HG03469 (cell line): ENCODE measurements at regions not wholly inside any gene's neighbourhood (a gene's known extent, or its start where the extent isn't known, plus 50 kb on each side); places are given as distances from the start of the nearest gene placed in this dataset.
"Not testable (repeated sequence)": the region's sequence is repeated elsewhere in the genome, so short reads cannot be mapped to it uniquely, and the experiment has no call there.

Experiments
- ATAC-seq: cut with Tn5 transposase; IDR thresholded peaks from one replicate; pipeline ENCODE4 v1.9.1; 2021; ENCODE audit warnings: mild to moderate bottlenecking, moderate library complexity, moderate number of reproducible peaks; ENCODE audit not compliant: unreplicated experiment

GRCh38 chr21:23579573-23579972, 2027.7 kb downstream of the MRPL39 start:
- ATAC-seq: no peak

DNA sequence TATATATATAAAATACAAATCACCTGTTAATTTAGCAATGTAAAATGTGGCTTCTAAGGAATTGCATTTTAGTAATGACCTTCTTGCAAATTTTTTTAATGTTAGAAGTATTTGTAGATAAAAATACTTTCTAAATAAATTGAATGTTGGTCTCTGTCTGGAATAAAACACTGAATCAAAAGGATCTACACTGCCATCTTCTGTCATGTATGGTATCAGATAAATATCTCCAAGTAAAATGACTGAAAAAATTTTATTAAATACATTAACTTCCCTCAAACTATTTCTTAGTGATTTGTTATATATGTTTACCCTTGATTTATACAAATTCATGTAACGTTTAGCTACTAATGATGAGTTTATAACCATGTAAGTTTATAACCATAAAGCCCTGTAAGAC, 2029.3 kb downstream of the MRPL39 start:
- ATAC-seq: no peak

- no peak for ATAC-seq
Measured at GRCh38 chr21:23574932-23575331, 2032.3 kb downstream of the MRPL39 start.

GRCh38 chr21:23548924-23549323, 2058.4 kb downstream of the MRPL39 start:
- not testable (repeated sequence) for ATAC-seq

- ATAC-seq: no peak
Measured at GRCh38 chr21:23543333-23543732, 2063.9 kb downstream of the MRPL39 start.

DNA sequence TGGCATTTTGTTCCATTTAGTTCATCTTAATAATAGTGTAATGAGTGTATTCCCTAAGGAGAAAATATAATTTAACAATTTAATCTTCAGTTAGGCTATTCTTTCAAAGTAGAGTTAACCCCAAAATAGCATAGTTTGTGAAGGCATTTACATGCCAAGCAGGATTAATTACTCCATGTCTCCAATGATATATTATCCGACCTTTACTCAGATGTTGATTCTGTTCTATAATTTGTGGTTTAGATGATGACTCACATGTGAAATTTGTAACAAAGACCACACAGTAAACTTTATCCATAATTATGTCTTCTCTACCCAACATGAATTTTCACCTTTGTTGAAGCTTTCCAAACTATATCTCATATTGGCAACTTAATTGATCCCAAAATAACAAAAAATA, 2065.2 kb downstream of the MRPL39 start:
- no peak for ATAC-seq

DNA sequence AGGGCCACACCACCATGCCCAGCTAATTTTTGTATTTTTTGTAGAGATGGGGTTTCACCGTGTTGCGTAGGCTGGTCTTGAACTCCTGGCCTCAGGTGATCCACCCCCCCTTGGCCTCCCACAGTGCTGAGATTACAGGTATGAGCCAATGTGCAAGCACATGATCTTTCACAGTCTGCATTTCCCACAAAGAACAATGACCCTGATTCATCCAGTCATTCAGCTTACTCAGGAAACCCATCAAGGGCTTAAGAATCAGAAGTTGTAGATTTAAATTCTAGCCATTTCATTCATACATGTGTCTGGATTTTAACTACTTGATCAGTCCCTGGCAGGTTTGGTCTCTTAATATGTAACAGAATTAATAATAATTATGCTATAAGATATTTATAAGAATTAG, 2065.7 kb downstream of the MRPL39 start:
- no peak for ATAC-seq

- no peak for ATAC-seq
Measured at GRCh38 chr21:23534850-23535249, 2072.4 kb downstream of the MRPL39 start.

DNA sequence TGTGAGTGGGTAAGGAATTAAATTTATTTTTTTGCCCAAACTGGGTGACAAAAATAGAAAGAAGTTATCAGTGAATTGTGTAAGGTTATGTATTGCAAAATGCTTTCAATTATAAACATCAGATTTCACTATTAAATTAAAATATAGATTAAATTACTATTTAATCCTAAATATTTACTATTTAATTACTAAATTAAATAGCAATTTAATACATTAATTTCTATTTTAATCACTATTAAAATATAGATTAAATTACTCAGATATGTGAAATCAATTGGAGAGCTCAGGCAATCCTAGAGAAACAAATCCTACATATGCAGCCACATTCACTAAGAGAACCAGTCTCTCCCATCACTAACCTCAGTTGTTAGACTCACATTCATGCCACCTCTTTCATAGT, 2075.8 kb downstream of the MRPL39 start:
- no peak for ATAC-seq

GRCh38 chr21:23524685-23525084, 2082.6 kb downstream of the MRPL39 start:
- no peak for ATAC-seq

GRCh38 chr21:23522751-23523150, 2084.5 kb downstream of the MRPL39 start:
- no peak for ATAC-seq

DNA sequence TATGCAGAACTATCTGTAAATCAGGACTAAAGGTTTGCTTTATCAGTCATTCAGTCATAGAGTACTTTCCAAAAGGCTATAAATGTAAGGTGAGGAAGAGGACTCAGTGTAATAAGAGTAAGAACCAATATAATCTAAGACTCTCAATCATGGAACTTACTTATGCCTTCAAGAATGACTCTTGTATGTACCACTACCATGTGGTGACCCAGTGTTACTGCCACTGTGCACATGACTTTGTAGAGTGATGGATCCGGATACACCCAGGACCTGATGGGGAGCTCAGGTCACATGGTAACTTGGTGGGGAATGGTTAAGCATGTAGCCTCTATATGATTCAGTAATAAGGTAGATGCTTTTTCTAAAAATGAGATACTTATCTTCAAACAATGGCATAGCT, 2099.8 kb downstream of the MRPL39 start:
- ATAC-seq: no peak

GRCh38 chr21:23496729-23497128, 2110.6 kb downstream of the MRPL39 start:
- ATAC-seq: peak; percentile 77

GRCh38 chr21:23488245-23488644, 2119.0 kb downstream of the MRPL39 start:
- no peak for ATAC-seq

DNA sequence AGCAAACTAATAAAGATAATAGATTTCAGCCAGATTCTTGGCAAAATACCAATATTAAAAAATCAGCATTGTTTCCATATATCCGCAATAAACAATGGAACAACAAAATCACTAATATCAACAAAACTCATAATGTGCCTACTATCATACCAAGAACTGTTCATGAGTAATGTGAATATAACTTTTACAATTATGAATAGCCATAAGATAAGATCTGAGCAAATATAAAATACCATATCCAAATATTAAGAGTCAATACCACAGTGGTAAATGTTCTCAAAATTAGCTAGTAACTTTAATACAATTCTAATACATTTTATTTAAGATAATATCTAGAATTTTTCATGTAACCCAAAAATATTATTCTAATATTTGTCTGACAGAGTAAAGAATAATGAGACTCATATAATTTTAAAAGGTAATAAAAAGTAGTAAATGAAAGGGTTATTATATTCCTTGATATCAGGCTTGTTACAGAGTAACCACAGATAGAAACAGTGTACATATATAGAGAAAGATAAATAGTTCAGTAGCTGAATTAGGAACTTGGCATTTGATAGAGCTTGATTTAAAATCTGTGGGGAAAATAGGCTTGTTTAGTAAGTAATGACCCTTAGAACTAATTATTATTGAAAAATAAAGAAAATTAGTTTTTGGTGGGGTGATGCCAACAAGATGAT, 2126.6 kb downstream of the MRPL39 start:
- ATAC-seq: no peak

DNA sequence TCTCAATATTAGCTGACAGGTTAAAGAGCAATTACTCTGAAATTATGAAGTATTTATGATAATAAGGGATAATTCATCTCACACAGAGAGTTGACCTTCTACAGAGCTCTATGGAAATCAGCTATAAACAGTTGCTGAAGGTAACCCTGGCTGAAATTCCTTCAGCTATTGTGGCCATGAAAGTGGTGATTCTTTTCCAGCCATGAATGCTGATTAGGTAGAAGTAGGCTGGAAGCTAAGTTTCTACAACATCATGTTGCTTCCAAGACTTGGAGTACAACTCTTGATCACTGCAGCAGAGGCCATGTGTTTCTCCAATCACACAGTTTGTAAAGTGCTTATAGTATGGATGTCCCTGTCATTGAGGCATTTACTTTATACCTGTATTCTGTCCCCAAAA, 2128.9 kb downstream of the MRPL39 start:
- ATAC-seq: no peak

DNA sequence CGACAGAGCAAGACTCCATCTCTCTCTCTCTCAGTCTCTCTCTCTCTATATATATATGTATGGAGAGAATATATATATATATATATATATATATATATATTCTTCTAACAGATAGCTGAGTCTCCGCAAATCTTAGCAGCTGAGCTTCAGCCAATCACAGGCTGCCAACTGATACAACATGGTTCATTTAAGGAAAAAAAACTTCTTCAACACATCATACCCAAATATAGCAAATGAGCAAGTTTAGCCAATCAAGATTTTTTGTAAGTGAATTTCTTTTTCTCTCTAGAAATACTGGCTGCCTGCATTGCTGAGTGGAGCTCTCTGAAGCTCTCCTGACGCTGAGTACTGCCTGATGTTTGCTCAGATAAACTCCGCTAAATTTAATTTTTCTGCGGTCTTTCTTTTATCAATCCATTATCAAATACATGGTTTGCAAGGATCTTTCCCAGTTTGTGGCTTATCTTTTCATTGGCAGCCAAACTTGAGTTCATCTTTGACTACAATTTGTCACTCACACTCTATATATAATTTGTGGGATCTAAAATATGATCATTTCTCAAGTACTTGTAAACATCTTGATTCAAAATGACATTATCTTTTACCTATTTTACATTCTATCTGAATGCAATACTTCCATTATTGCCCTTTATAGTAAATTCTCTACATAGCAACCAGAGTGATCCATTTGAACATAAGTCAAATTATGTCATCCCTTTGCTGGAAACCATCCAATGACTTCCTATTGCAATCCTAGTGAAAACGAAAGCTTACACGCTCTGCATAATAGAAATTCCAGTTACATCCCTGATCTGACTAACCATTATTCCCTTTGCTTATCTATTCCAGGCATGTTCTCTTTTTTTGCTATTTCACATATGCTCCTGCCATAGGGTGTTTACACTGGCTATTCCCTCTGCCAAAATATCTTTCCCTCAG, 2131.7 kb downstream of the MRPL39 start:
- no peak for ATAC-seq

GRCh38 chr21:23471877-23472276, 2135.4 kb downstream of the MRPL39 start:
- ATAC-seq: peak; percentile 61

- ATAC-seq: no peak
Measured at GRCh38 chr21:23463365-23463764, 2143.9 kb downstream of the MRPL39 start.

- ATAC-seq: no peak
Measured at GRCh38 chr21:23455676-23456075, 2151.6 kb downstream of the MRPL39 start.

- ATAC-seq: peak; percentile 64
Measured at GRCh38 chr21:23452384-23453083, 2154.7 kb downstream of the MRPL39 start.
